Stimulated activated CD8-positive, alpha-beta memory T cell treated with anti-CD3 and anti-CD28 coated beads, Interleukin-4, amount 100 ng/mL, for 48 hours (primary cell): ENCODE measurements at regions not wholly inside any gene's neighbourhood (a gene's known extent, or its start where the extent isn't known, plus 50 kb on each side); places are given as distances from the start of the nearest gene placed in this dataset.

ENCODE experiments used
- DNase-seq: peaks from one replicate; pipeline ENCODE4 v3.0.0-alpha.2; 2020

DNA sequence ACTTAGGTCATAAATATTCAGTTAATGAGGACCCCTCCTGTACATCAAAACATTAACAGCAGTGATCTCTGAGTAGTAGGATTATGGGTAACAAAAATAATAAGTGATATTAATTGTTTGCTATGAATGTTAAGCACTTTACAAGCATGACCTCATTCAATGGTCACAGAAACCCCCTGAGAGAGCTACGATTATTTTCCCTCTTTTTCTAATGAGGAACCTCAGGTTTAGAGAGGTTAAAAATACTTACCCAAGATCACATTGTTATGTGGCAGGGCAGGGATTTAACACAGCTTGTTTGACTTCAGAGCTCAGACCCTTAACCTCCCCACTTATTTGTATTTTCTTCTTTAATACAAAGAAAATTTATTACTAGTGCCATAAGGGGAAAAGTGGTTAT lies 228.2 kb downstream of the TBL1XR1 start:
- DNase-seq = no peak

DNA sequence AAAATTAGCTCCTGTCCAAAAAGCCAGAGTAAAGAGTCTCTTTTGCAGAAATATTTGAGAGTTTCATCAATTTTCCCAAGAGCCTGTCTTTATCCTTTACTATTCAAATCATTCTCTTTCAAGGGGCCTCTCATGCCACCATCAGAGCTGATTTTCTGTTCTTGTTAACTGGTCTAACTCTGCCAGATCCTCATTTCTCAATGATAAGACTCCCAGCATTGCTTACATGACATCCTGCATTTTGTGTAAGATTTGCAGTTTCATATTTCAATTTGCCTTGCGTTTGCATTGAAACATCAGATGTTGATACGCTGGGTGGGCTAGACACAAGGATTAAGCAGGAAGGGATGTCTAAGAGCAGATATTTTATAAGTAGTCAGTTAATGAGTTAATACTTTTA lies 228.7 kb downstream of the TBL1XR1 start:
- DNase-seq = no peak

GRCh38 chr3:176967522-176967921 lies 229.8 kb downstream of the TBL1XR1 start:
- no peak for DNase-seq

GRCh38 chr3:176964661-176965060 lies 232.6 kb downstream of the TBL1XR1 start:
- no peak for DNase-seq

GRCh38 chr3:176961916-176962315 lies 235.4 kb downstream of the TBL1XR1 start:
- DNase-seq = no peak

GRCh38 chr3:176959867-176960266 lies 237.4 kb downstream of the TBL1XR1 start:
- no peak for DNase-seq

DNA sequence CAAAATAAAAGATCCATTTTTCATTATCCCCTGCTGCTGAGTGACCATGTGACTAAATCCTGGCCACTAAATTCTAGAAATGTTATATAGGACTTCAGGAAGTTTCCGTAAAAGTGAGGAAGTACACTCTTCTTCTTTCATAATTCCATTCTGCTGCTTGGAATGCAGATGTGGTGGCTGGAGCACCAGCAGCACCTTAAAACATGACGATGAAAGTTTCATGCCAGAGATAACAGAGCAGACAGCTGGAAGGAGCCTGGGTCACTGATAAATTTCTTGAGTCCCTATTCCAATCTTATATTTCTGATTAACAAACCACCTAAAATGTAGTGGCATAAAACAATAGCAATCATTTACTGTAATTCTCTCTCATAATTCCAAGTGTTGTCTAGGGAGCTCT lies 238.7 kb downstream of the TBL1XR1 start:
- DNase-seq = no peak

DNA sequence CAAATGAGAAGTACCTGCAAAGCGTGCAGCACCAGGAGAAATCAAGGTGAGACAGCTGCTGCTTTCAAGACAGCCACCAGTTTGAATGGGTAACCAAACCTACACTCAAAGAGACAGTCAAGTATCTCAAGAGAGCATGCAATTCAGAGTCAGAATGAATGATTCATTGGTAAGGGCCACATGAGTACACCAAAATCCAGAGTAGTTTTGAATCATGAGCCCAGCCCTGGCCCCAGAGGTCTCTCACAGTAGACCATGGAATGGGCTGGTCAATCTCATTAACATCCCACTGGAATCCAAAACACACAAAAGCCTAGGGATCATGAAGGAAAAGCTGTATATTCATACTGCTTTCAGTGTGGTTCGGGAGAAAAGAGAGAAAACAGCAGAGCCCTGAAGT lies 242.8 kb downstream of the TBL1XR1 start:
- DNase-seq = no peak

DNA sequence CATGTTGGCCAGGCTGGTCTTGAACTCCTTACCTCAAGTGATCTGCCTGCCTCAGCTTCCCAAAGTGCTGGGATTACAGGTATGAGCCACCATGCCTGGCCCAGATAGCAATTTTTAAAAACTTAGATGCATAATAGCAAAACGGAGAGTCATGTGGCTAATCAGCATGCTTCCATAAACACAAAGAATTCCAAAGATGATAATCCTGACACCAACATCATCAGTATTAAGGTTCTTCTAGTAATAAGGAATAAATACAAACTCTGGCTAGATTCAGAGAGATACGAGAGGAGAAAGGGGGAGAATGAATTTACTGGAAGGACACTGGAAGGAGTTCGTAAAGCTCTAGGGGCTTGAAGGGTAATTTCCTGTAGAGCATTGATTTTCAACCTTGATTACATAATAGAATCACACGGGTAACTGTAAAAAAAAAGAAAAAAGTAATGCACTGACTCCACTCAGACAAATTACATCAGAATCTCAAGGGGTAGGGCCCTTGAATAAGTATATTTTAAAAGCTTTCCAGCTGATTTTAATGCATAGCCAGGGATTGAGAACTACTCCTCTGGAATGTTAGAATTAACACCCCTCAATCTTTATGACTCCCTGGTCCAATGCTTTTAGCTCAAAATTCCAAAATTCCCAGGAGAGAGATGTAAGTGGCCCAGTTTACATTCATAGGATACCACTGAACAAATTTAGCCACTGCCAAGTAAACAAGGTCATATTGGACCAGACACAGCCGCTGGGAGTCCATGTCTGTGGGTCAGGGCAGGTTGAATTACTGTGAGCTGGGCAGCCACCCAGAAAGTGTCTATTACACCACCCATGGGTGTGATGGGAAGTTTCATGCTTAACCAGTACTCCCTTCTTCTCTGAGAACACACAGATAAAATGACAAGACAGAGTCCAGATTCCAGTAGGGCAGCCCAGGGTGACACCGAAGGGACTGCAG lies 243.9 kb downstream of the TBL1XR1 start:
- DNase-seq = no peak

GRCh38 chr3:176951586-176952292 lies 245.5 kb downstream of the TBL1XR1 start:
- no peak for DNase-seq

DNA sequence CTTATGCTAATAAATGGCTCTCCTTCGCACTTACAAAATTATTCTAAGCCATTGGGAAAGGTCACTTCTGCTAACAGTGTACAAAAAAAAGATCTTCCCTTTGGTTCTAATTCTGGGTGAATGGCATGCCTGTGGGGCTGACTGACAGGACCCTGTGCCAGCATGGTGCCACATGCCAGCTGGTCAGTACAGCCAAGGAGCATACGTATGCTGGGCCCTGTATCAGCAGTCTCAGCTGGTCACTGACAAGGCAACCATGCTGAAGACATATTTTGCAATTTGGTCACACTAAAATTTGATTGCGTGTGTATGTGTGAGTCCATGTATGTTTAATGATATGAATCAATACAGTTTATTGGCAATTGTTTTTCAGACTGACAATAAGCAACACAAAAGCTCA lies 246.1 kb downstream of the TBL1XR1 start:
- DNase-seq = no peak

DNA sequence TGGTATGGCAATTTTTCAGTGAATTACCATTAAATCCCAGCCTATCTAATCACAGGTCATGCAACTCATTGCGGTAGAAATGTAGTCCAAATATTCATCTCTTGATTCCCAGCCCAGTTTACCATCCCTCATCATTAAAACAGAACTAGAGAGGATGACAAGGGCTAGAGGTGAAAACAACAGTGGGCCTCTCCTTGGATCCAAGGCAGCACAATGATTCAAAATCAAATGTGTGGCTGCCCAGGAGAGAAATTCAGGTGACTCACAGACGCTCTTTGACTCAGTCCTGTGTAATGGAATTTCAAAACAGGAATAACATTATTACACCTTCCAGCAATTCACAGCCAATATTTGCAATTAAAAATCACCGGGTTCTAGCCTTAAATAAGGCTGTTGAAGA lies 246.5 kb downstream of the TBL1XR1 start:
- no peak for DNase-seq

DNA sequence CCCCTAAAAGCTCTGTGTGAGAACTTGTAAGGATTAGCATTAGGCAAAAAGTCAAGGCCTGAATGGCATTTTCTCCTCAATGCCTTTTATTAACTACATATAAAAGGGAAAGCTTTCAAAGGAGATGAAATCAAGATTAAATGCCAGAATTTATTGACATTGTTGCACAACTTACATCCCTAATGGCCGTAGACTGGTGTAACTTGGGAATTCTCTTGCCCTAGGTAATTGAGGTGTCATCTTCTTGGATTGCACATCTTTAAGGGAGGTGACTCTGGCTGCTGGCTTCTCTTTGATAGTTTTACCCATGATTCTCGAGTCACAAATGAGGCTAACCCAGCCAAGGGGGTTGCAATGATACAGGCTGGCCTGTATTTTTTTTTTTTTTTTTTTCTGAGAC lies 249.1 kb downstream of the TBL1XR1 start:
- DNase-seq = no peak

DNA sequence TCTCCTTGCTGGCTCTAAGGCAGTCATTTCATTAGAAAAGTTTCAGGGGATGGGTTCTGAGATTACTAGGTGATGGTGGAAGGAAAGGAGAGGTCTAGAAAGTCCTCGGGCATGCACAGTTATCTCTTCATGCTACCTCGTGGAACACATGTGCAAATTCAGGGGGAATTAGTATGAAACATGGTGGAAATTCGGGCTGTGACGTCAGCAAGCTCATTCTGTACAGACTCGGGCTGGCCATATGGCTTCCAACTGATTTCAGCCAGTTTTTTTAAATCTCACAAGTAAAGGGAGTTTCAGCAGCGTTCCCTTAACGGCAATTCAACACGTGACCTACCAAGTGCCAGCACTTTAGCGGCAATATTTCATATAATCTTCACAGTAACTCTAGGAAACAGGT lies 251.1 kb downstream of the TBL1XR1 start:
- no peak for DNase-seq

DNA sequence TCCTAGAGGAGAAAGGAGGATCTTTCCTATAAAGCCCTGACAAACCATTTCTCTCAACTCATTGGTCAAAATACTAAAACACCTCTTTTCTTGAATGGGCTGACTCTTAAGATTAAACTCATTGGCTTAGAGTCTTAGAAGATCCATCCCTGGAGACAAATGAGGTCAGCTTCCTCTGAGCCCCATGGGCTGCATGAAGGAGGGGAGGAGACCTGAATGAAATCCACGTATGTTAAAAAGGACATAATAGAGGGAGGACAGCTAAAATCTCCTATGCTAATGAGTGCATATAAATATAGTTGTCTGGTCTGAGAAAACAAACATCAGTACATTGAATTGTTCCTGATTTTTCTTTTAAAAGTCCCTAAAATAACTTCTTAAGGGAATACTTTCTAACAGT lies 255.0 kb downstream of the TBL1XR1 start:
- DNase-seq = no peak

GRCh38 chr3:176941689-176942088 lies 255.6 kb downstream of the TBL1XR1 start:
- no peak for DNase-seq

DNA sequence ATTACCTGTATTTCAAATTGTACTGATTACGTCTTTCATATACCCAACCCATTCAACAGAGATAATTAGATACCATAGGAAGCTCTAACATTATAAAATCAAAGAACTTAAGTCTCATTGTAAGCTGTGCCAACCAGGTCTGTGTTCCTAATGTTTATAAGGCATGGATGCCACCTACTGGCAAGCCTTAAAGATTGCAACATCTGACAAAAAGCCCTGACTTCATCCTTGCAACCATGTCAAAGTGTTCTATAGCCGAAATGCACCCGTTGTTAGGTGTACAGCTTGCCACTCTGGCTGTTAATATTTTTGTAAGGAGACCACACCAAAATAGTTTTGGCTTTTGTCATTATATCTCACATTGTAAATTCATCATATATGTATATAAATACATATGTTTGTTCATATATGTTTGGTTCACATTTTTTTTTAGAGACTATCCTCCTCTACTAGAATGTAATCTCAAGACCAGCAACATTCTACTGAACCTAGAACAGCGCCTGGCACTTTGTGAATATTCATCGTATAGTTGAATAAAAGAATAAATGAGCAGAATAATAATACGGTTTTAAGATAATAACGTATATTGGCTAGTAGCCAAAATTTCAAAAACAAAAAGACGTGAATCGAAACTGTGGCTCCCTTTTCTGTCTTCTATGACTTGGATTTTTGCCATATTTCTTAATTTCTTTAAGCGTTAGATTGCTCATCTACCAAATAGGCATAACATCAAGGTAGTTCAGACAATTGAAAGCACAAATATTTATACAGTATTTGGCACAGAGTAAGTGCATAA lies 258.1 kb downstream of the TBL1XR1 start:
- DNase-seq = peak; percentile 25

GRCh38 chr3:176937994-176938393 lies 259.3 kb downstream of the TBL1XR1 start:
- DNase-seq = no peak

- no peak for DNase-seq
Observed at GRCh38 chr3:176937541-176937940, 259.7 kb downstream of the TBL1XR1 start.

- DNase-seq = no peak
Observed at GRCh38 chr3:176935194-176935888, 261.9 kb downstream of the TBL1XR1 start.

DNA sequence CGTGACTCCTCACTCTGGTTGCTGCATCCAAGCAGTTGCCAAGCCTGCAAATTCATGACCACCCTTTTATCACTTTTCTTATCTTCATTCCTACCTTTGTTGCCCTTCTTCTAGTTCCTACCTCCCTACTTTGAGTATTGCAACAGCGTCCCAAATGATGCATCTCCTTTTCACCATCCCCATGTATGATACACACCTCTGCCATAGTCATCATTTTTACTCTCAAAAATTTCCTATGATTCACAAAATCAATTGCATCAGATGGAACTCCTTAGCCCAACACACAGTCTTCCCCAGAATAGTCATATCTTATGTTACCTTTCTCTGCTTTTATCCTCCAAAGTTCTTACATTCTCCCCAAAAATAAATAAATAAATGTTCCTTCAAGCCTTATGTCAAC lies 262.6 kb downstream of the TBL1XR1 start:
- no peak for DNase-seq

DNA sequence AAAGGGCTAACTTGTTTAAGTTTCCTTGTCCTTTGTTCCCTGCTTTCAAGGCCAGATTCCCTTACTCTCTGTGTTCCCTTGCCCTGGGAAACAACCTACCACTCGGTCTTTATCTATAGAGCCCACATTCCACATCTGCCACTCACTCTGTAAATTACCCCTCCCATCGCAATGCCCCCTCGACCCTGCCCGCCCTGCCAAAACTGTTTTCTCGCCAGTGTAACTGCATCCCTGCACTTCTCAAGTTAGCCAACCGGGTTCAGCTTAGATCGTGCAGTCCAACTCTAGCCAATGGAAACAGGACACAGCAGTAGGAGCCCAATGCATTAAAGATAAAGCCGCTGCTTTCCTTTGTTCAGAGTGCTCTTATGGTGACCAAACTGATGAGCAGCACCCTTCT lies 263.6 kb downstream of the TBL1XR1 start:
- DNase-seq = no peak

GRCh38 chr3:176932433-176932832 lies 264.8 kb downstream of the TBL1XR1 start:
- no peak for DNase-seq
